GM12874 (cell line): ENCODE measurements at regions not wholly inside any gene's neighbourhood (a gene's known extent, or its start where the extent isn't known, plus 50 kb on each side); places are given as distances from the start of the nearest gene placed in this dataset.

Experiments used
- TF ChIP-seq, protein P1 (sequence below): IDR thresholded peaks from 2 replicates; pipeline ENCODE4 v1.5.1; 2011; ENCODE audit warnings: low read depth, mild to moderate bottlenecking, control low read depth, low read length, moderate library complexity; ENCODE audit not compliant: insufficient read depth

DNA sequence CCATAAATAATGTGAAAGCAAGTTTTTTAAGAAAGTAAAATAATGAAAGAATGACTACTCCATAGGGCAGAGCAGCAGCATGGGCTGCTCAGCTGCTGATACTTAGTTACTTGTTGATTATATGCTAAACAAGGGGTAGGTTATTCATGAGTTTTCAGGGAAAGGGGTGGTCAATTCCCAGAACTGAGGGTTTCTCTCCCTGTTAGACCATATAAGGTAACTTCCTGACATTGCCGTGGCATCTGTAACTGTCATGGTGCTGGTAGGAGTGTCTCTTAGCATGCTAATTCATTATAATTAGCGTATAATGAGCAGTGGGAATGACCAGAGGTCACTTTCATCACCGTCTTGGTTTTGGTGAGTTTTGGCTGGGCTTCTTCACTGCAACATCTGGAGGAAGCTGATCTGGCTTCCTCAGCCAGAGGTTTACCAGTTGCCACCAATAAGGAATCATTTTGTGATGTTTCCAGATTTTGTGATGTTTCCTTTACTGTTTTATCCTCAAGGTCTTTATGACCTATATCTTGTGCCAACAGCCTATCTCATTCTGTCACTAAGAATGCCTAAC, 121.8 kb upstream of the CHL1 start:
- TF ChIP-seq, protein P1, sequence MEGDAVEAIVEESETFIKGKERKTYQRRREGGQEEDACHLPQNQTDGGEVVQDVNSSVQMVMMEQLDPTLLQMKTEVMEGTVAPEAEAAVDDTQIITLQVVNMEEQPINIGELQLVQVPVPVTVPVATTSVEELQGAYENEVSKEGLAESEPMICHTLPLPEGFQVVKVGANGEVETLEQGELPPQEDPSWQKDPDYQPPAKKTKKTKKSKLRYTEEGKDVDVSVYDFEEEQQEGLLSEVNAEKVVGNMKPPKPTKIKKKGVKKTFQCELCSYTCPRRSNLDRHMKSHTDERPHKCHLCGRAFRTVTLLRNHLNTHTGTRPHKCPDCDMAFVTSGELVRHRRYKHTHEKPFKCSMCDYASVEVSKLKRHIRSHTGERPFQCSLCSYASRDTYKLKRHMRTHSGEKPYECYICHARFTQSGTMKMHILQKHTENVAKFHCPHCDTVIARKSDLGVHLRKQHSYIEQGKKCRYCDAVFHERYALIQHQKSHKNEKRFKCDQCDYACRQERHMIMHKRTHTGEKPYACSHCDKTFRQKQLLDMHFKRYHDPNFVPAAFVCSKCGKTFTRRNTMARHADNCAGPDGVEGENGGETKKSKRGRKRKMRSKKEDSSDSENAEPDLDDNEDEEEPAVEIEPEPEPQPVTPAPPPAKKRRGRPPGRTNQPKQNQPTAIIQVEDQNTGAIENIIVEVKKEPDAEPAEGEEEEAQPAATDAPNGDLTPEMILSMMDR: no peak

DNA sequence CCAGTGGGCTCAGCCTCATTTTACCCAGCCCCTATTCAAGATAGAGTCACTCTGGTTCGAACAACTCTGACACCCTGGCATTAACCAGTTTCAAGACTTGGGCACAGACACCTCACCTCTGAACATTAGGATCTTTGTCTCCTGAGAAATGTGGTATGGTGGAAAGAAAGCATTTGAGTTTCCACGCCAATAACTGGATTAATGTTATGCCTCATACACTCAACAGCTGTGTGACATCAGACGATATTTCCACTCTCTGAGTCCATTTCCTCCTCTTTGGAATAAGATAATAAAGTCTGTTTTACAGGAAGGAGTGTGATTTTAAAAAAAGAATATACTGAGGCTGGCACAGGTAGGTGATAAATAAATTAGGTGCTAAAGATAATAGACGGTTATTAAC, 121.3 kb upstream of the CHL1 start:
- TF ChIP-seq, protein P1: no peak

DNA sequence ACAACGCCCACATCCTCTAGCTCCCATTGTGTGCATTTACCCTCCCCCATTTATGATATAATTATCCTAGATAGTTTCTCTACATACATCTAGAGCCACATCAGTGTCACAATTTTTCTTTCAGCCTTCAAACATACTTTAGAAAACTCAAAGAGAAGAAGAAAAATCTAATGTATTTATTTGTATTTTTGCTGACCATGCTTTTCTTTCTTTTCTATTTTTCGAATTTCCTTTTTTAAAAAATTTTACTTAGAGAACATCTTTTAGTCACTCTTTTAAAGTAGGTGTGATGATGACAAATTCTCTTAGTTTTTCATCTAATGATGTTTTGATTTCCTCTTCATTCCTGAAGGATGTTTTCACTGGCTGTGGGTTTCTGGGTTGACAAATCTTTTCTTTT, 117.0 kb upstream of the CHL1 start:
- TF ChIP-seq, protein P1: no peak

DNA sequence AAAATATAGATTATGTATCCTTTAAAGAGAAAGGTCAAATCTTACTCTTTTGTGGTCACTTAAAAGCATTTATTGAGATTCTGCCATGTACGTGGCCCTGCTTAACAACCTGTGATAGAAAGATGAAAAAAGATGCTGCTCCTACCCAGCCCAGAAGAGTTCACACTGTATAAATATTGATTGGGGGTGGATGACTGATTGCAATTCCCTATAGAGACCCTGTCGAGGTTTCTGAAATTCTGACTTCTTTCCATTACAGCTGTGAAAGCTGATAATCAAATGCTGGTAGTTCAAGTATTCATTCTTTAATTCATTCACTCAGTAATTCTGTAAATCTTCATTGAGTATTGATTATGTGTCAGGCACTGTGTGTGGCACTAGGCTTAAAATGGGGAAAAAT, 114.1 kb upstream of the CHL1 start:
- TF ChIP-seq, protein P1: no peak

DNA sequence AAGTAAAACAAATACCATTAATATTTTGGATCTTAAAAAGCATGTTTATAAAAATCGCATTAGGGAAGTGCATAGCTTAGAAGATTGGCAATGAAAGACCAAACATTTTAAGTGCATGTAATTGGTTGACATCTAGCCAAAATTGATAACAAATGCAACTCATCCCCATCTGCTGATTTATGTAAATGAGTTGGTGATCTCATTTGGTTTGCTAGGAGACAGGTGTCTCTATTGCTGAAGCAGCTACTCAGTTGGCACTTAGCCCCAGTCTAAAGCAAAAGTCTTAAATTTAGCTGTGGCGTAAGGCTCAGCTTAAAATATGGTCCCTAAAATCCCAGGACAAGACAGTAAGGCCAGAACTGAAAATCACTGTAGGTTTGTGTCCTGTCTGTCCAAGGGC, 113.5 kb upstream of the CHL1 start:
- TF ChIP-seq, protein P1: no peak

DNA sequence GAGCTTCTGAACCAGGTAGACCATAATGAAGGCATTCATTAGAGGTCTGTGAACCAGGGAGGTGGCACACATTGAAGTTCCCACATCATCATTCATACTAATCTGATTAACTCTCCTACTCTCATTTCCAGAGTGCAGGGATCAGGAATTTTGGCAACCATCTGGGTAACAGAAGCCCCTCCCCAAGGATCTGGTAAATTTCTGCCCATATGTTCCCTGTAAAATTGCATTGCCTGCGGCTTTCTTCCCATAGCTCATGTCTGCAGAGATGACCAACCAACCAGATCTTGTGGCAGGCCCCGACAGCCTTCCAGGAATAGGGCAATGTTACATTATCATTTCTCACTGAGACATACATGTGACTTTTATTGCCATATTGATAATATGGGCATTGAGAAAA, 111.4 kb upstream of the CHL1 start:
- TF ChIP-seq, protein P1: no peak

DNA sequence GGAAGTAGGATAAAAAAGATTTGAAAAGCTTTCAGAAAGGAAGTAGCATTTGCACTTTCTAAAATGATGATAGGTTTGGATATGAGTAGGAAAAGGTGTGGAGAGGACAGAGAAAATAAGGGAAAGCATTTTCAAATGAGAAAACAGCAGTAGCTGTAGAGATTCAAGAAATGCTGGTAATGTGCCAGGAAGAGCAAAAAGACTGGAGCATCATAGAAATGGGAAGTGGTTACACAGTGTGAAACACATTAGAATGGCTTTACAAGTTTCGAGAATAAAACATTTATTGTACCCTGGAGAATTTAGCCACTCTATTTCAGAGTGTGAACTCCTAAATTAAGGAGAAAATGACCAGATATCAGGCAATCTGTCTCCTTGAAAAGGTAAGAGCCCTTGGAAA, 108.3 kb upstream of the CHL1 start:
- TF ChIP-seq, protein P1: no peak
